Peyer's patch (tissue), 4 donors: ENCODE measurements at regions not wholly inside any gene's neighbourhood (a gene's known extent, or its start where the extent isn't known, plus 50 kb on each side); places are given as distances from the start of the nearest gene placed in this dataset.

ENCODE experiments used
- CTCF ChIP-seq, 6 experiments: fragments of 450-650 bp in 4 of 6; fragments of 200-600 bp in 2 of 6; sonication (generic) in 1 of 6; IDR thresholded peaks; one replicate each; pipeline ENCODE4 v1.5.1; 2017 to 2019; ENCODE audit warnings: antibody characterized with exemption in 6 of 6, mild to moderate bottlenecking in 3 of 6, moderate library complexity in 1 of 6
- POLR2A ChIP-seq, 2 donors: fragments of 450-650 bp; IDR thresholded peaks; one replicate each; pipeline ENCODE4 v1.5.1; 2017; ENCODE audit warnings: antibody characterized with exemption in 2 of 2, mild to moderate bottlenecking in 2 of 2, moderate library complexity in 2 of 2

GRCh38 chr7:35533902-35534301 is 161.0 kb downstream of the HERPUD2 start:
- TF ChIP-seq POLR2A (IDR thresholded peaks at IDR 0.05) = no peak
- TF ChIP-seq CTCF (IDR thresholded peaks at IDR 0.05) = no peak
